OCI-LY1 (cell line): ENCODE measurements at regions not wholly inside any gene's neighbourhood (a gene's known extent, or its start where the extent isn't known, plus 50 kb on each side); places are given as distances from the start of the nearest gene placed in this dataset.

Source experiments
- H2AFZ ChIP-seq: fragments of 200-600 bp; sonication (generic), shearing (Covaris generic); 2 replicates; pipeline ENCODE4 v1.6.0; 2014; ENCODE audit warnings: antibody characterized with exemption, mild to moderate bottlenecking, low read length
- H3F3A ChIP-seq: fragments of 200-600 bp; sonication (generic), shearing (Covaris generic); 2 replicates; pipeline ENCODE4 v1.6.0; 2014; ENCODE audit warnings: mild to moderate bottlenecking, antibody characterized with exemption, low read length, moderate library complexity; ENCODE audit not compliant: insufficient read depth
- H3K27ac ChIP-seq: fragments of 200-600 bp; sonication (generic); 2 replicates; pipeline ENCODE4 v1.5.1; 2014; ENCODE audit warnings: low read length, mixed run types, mild to moderate bottlenecking, low read depth; ENCODE audit not compliant: poor library complexity, severe bottlenecking
- H3K27me3 ChIP-seq: fragments of 200-600 bp; sonication (generic); 2 replicates; pipeline ENCODE4 v1.6.0; 2014; ENCODE audit warnings: antibody characterized with exemption, mild to moderate bottlenecking, low read length, moderate library complexity; ENCODE audit not compliant: insufficient read depth
- H3K36me3 ChIP-seq: fragments of 200-600 bp; sonication (generic); 2 replicates; pipeline ENCODE4 v1.6.1; 2014; ENCODE audit warnings: mild to moderate bottlenecking, antibody characterized with exemption, low read length, moderate library complexity, mixed read lengths; ENCODE audit not compliant: insufficient read depth
- H3K4me1 ChIP-seq: fragments of 200-600 bp; sonication (generic); 2 replicates; pipeline ENCODE4 v1.5.1; 2014; ENCODE audit warnings: mild to moderate bottlenecking, low read length, moderate library complexity; ENCODE audit not compliant: insufficient read depth, severe bottlenecking
- H3K4me2 ChIP-seq: fragments of 200-600 bp; sonication (generic), shearing (Covaris generic); 2 replicates; pipeline ENCODE4 v1.6.1; 2014; ENCODE audit warnings: low read length
- H3K4me3 ChIP-seq: fragments of 200-600 bp; sonication (generic); 2 replicates; pipeline ENCODE4 v1.5.1; 2014; ENCODE audit warnings: low read length, low read depth, mild to moderate bottlenecking, mixed read lengths; ENCODE audit not compliant: poor library complexity, severe bottlenecking
- H3K79me2 ChIP-seq: fragments of 200-600 bp; shearing (Covaris generic); 2 replicates; pipeline ENCODE4 v1.6.1; 2016; ENCODE audit warnings: mixed run types, low read length, mixed read lengths; ENCODE audit not compliant: insufficient read depth
- H3K9ac ChIP-seq: fragments of 200-600 bp; sonication (generic), shearing (Covaris generic); 2 replicates; pipeline ENCODE4 v1.6.1; 2014; ENCODE audit warnings: mild to moderate bottlenecking, low read length, mixed read lengths
- H3K9me2 ChIP-seq: fragments of 200-600 bp; sonication (generic), shearing (Covaris generic); 2 replicates; pipeline ENCODE4 v1.6.1; 2014; ENCODE audit warnings: low read depth, mild to moderate bottlenecking, low read length, mixed read lengths
- H3K9me3 ChIP-seq: fragments of 200-600 bp; shearing (Covaris generic); 2 replicates; pipeline ENCODE4 v1.6.1; 2014; ENCODE audit warnings: low read length, mixed read lengths
- H4K20me1 ChIP-seq: fragments of 200-600 bp; sonication (generic), shearing (Covaris generic); 2 replicates; pipeline ENCODE4 v1.6.0; 2016; ENCODE audit warnings: mild to moderate bottlenecking, low read length; ENCODE audit not compliant: insufficient read depth
- EZH2 ChIP-seq: fragments of 200-600 bp; sonication (generic), shearing (Covaris generic); IDR thresholded peaks from 2 replicates; pipeline ENCODE4 v1.8.0; 2017; ENCODE audit warnings: borderline replicate concordance, mixed run types, mild to moderate bottlenecking, antibody characterized with exemption, low read length, moderate library complexity, mixed read lengths
- TF ChIP-seq, protein P1 (sequence below): fragments of 200-600 bp; sonication (generic), shearing (Covaris generic); IDR thresholded peaks from 2 replicates; pipeline ENCODE4 v1.5.1; 2017; ENCODE audit warnings: mild to moderate bottlenecking, antibody characterized with exemption, low read length, moderate library complexity, mixed read lengths

DNA sequence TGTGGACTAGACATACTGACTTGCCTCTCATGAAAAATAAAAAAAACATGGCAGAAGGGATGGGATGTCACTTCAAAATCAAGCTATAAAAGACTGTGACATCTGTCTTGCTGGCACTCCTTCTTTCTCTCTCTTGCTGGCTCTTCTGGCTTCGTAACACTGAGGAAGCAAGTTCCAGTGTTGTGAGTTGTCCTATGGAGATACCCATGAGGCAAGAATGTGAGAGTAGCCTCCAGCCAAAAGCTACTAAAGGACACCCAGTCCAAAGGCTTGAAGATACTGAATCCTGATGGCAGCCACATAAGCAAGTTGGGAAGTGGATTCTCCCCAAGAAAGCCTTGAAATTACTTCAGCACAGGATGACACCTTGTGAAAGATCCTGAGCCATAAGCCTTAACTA lies 376.1 kb upstream of the TMEFF2 start:
- H3K36me3 ChIP-seq, result no peaks in the 10 kb centered on the region
- TF ChIP-seq, protein P1, sequence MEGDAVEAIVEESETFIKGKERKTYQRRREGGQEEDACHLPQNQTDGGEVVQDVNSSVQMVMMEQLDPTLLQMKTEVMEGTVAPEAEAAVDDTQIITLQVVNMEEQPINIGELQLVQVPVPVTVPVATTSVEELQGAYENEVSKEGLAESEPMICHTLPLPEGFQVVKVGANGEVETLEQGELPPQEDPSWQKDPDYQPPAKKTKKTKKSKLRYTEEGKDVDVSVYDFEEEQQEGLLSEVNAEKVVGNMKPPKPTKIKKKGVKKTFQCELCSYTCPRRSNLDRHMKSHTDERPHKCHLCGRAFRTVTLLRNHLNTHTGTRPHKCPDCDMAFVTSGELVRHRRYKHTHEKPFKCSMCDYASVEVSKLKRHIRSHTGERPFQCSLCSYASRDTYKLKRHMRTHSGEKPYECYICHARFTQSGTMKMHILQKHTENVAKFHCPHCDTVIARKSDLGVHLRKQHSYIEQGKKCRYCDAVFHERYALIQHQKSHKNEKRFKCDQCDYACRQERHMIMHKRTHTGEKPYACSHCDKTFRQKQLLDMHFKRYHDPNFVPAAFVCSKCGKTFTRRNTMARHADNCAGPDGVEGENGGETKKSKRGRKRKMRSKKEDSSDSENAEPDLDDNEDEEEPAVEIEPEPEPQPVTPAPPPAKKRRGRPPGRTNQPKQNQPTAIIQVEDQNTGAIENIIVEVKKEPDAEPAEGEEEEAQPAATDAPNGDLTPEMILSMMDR, result no peak

DNA sequence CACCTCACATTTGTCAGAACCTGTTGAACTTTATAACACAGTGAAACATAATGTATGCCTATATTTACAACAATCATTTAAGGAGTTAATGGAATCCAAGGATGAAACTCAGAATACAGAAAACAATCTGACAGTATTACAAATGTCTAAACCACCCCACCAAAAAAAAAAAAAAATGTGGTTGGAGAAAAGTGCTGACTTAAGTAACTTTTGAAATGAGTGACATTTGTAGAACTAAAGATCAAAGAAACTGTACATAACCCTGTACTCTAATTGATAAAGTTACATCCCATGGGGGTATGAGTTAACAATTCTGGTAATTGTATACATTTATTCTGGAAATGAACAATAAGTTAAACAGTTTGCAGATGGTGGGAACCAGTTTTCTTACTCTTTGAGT lies 372.1 kb upstream of the TMEFF2 start:
- no peak overlapping the region for H2AFZ ChIP-seq
- H3K9me2 ChIP-seq, result no peaks in the 10 kb centered on the region
- no peaks in the 10 kb centered on the region for H3K36me3 ChIP-seq
- no peak overlapping the region for H3K27ac ChIP-seq
- no peak overlapping the region for H3K4me2 ChIP-seq
- H3K9ac ChIP-seq, result no peak overlapping the region
- no peaks in the 10 kb centered on the region for H3K4me1 ChIP-seq
- H3K4me3 ChIP-seq, result no peak overlapping the region
- TF ChIP-seq, protein P1, result no peak
- no peak for TF ChIP-seq EZH2
- H4K20me1 ChIP-seq, result no peaks in the 10 kb centered on the region
- H3K27me3 ChIP-seq, result no peaks in the 10 kb centered on the region
- no peaks in the 10 kb centered on the region for H3K79me2 ChIP-seq
- no peaks in the 10 kb centered on the region for H3K9me3 ChIP-seq
- no peaks in the 10 kb centered on the region for H3F3A ChIP-seq

More for the DNA sequence above, 376.1 kb upstream of the TMEFF2 start:
- H3K4me2 ChIP-seq, result no peak overlapping the region
- no peak overlapping the region for H3K27ac ChIP-seq
- H3K27me3 ChIP-seq, result no peaks in the 10 kb centered on the region
- H3K9me3 ChIP-seq, result no peaks in the 10 kb centered on the region
- H3K4me1 ChIP-seq, result no peaks in the 10 kb centered on the region
- no peaks in the 10 kb centered on the region for H4K20me1 ChIP-seq
- no peak overlapping the region for H3K9ac ChIP-seq
- no peaks in the 10 kb centered on the region for H3K79me2 ChIP-seq
- H3K4me3 ChIP-seq, result no peak overlapping the region
- no peaks in the 10 kb centered on the region for H3F3A ChIP-seq
- H3K9me2 ChIP-seq, result no peaks in the 10 kb centered on the region
- H2AFZ ChIP-seq, result no peak overlapping the region

DNA sequence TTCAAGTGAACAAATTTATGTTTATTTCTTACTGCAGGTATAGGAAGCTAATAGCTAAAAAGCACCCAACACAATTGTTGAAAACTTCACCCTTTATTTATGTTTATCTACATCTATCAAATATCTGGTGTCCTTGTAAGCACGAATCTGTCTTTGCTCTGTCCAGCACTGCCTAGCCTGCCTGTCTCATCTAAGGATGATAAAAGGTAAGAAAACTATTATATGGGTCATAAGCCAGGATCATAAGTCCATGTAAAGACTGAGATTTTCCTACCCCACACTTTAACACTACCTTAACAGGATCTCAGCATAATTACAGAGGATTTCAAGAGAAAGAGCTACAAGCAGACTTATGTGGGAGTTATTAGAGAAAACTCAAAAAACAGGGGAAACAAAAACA lies 365.6 kb upstream of the TMEFF2 start:
- H3K27me3 ChIP-seq, result no peaks in the 10 kb centered on the region
- H3K27ac ChIP-seq, result no peak overlapping the region

More for the DNA sequence above, 365.6 kb upstream of the TMEFF2 start:
- no peaks in the 10 kb centered on the region for H3K36me3 ChIP-seq
- no peak overlapping the region for H2AFZ ChIP-seq
- H3K4me1 ChIP-seq, result no peaks in the 10 kb centered on the region
- H3F3A ChIP-seq, result no peaks in the 10 kb centered on the region
- H3K9me3 ChIP-seq, result no peaks in the 10 kb centered on the region
- no peaks in the 10 kb centered on the region for H3K9me2 ChIP-seq
- H3K79me2 ChIP-seq, result no peaks in the 10 kb centered on the region
- H4K20me1 ChIP-seq, result no peaks in the 10 kb centered on the region
- no peak overlapping the region for H3K4me2 ChIP-seq
- H3K9ac ChIP-seq, result no peak overlapping the region
- H3K4me3 ChIP-seq, result no peak overlapping the region
- TF ChIP-seq, protein P1, result no peak
- TF ChIP-seq EZH2, result no peak
